GM18511 (cell line): ENCODE measurements at regions not wholly inside any gene's neighbourhood (a gene's known extent, or its start where the extent isn't known, plus 50 kb on each side); places are given as distances from the start of the nearest gene placed in this dataset.
A peak's percentile ranks its signal among the peaks of the same experiment; 100 is the strongest.
"Not testable (repeated sequence)": the region's sequence is repeated elsewhere in the genome, so short reads cannot be mapped to it uniquely, and the experiment has no call there.

Experiments used
- ATAC-seq: cut with Tn5 transposase; IDR thresholded peaks from one replicate; pipeline ENCODE4 v1.9.1; 2021; ENCODE audit warnings: mild to moderate bottlenecking, moderate library complexity; ENCODE audit not compliant: unreplicated experiment

DNA sequence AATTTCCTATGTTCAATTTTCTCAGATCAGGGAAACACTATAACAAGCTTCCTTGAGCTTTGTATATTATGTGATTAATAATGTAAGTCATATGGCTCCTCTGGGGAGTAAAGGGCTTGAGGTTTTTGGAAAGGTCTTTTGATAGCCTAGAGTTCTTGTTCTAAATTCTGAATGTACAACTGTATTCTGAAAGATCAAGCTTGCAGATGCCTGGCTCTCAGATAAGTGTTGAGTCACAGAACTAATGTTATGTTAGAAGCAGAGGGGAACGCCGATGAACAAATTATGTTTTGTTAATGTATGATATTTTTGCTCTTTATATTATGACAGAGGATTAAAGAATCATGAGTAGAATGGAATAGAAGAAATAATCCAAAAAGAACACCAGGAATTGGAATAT is 170.1 kb downstream of the RPRM start:
- ATAC-seq = no peak

DNA sequence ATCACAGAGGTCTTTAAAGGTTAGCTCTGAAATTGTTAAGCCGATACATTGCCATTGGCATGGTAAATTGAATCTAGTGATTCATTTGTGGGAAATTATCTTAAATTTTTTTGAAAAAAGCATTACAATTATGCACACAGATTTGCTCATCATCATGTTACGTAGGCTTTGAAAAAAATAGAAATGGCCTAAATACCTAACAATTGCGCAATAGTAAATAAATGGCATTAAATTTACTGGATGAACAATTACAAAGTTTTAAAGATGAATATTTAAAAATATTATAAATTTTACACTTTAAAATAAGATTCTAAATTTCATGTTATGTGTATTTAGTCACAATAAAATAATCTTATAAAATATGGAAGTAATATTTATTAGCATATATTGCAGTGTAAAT is 171.3 kb downstream of the RPRM start:
- ATAC-seq = no peak

DNA sequence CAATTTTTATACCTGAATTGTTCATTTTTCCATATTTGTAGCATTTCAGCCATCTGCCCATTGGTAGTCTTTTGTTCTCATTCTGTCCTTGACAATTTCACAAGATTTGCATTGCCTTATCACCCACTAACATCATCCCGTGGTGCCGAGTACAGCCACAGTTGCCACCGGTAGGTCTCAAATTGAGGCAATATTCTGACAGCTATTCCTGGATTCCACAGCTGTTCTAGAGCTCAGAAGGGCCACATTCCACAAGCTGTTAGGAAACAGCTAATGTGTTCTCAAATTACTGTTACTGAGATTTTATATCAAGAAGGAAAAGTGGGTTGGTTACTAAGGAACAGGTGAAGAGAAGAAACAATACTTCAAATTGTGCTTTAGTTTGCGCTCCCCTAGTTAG is 178.8 kb downstream of the RPRM start:
- no peak for ATAC-seq

DNA sequence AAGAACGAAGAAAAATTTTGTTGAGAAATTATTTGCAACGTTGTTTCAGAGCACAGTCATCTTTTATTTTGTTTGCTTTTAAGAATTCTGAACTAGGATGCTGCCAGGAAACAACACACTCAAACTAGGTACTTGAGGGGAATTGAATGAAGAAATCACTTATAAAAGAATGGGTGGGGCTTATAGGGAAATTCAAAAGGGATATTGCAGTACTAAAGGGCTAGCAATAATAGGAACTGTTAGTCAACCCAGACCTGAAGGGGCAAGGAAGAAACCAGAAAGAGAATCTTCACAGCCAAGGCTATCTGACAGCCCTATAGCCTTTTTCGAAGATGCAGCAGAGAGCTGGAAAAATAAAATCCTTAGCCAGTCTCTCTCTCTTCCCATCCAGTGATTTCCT is 179.3 kb downstream of the RPRM start:
- no peak for ATAC-seq

DNA sequence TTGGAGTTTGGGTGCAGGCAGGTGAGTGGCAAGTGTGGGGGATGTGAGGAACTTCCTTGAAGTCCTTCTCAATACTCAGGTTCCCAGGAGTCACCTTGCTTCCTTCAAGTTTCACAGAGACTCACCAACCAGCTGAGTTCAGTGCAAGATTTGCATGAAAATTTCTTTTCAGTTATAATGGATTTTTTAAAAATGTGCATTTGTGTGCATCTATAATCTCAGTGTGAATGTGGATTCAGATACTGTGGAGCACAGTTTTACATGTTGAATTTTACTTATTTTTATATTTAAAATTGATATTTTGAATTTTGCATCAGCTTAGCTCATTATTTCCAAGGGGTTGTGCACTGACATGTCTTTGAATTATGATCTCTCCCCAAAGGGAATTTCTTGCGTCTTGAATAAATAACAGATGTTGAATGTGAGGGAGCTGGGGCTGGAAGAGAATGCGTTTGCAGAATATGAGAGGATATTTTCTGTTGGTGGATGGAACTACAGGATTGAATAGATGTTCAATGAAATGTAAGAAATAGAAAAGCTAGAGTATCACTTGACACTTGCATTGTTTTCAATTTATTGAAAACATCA is 184.3 kb downstream of the RPRM start:
- ATAC-seq = no peak

DNA sequence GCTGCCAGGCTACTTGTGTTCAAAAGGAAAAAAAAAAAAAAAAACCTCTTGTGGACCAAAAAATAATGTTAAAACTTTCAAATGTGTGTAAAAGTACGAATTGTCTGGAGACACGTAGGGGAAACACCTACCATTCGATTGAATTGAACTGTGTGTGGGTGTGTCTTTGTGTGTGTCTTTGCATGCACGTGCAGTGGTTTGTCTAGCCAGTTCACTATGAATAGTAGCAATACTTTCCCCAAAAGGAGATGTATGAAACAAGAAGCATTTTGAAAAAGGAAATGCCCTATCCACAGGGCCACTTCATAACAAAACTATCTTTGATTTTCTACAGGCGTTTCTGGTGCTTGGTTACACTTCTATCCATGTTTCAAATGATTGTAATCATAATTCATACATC is 186.8 kb downstream of the RPRM start:
- no peak for ATAC-seq

DNA sequence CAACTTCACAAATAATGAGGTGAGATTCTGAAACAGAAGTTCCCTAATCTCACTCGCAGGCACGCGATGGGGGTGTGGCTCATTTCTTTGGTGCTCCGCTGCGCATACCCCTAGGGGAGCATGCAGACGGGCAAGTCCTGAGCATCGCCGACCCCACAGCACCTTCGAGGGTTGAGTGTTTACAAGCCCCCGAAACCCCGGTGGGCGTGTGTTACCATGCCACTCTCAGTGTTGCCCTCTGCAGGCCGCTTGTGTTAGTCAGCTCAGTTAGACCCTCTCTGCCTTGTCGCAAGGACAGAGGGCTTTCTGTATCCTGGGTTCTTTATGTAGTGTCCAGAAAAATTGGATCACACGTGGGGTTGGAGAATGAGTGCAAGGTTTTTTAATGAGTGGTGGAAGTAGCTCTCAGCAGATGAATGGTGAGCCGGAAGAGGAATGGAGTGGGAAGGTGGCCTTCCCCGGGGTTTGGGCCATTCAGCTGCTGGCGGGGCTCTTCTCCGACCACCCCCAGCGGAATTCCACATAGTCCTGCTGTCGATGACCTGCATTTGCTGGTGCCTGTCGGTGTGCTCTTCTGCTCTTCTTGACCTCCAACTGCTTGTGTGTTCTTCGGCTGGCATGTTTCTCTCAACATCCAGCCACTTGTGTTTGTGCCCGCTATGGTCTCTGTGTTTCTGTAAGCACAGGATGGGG is 191.3 kb downstream of the RPRM start:
- ATAC-seq = peak; percentile 64

DNA sequence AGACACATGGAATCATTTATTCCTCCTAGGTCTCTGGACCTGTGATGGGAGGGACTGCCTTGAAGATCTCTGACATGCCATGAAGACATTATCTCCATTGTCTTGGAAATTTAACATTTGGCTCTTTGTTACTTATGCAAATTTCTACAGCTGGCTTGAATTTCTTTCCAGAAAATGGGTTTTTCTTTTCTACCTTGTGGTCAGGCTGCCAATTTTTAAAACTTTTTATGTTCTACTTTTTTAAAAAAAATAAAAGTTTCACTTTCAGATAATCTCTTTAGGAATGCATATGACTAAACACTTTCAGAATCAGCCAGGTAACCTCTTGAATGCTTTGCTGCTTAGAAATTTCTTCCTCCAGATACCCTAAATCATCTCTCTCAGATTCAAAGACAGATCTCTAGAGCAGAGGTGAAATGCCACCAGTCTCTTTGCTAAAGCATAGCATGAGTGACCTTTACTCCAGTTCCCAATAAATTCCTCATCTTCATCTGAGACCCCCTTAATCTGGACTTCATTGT is 209.6 kb downstream of the RPRM start:
- peak; percentile 55 for ATAC-seq

DNA sequence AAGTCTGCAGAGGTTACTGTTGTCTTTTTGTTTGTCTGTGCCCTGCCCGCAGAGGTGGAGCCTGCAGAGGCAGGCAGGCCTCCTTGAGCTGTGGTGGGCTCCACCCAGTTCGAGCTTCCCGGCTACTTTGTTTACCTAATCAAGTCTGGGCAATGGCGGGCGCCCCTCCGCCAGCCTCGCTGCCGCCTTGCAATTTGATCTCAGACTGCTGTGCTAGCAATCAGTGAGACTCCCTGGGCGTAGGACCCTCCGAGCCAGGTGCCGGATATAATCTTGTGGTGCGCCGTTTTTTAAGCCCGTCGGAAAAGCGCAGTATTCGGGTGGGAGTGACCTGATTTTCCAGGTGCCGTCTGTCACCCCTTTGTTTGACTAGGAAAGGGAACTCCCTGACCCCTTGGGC is 221.7 kb downstream of the RPRM start:
- not testable (repeated sequence) for ATAC-seq

DNA sequence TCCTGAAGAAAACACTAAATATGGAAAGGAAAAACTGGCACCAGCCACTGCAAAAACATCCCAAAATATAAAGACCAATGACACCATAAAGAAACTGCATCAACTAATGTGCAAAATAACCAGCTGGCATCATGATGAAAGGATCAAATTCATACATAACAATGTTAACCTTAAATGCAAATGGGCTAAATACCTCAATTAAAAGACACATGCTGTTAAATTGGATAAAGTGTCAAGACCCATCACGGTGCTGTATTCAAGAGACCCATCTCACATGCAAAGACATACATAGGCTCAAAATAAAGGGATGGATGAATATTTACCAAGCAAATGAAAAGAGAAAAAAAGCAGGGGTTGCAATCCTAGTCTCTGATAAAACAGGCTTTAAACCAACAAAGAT is 231.9 kb downstream of the RPRM start:
- ATAC-seq = not testable (repeated sequence)

DNA sequence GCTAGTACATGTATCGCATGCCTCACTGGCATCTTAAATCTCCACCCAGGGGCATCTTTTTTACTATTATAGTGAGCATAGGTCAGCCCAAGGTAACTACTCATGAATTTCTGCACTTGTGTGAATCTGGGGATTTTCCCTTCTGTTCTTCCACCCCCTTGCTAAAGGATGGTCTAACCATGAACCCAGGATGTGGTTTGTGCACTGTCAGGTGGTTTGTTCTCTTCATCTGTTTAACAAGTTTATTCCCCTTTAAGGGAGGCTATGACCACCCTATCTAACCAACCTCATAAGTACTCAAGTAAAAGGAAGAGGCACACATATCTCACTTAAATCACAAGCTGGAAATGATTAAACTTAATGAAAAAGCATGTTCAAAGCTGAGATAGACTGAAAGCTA is 243.0 kb downstream of the RPRM start:
- ATAC-seq = peak; percentile 82

DNA sequence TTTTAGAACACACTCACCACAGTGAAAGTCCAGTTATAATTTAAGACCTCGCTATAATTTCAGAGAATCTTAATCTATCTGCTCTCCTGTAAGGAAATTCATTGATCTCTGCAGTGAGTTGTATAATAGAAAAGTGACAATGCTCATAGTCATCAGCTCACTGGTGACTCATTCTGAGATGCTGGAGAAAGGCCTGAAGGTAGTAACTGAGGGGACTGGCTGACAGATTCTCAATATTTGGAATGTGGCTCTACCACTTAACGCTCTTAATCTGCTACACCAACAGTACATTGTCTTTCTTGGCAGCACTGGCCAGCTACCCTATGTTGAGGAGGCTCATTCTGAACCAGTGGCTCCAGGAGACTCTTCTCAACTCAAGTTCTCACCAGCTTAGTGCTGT is 246.1 kb downstream of the RPRM start:
- ATAC-seq = no peak

DNA sequence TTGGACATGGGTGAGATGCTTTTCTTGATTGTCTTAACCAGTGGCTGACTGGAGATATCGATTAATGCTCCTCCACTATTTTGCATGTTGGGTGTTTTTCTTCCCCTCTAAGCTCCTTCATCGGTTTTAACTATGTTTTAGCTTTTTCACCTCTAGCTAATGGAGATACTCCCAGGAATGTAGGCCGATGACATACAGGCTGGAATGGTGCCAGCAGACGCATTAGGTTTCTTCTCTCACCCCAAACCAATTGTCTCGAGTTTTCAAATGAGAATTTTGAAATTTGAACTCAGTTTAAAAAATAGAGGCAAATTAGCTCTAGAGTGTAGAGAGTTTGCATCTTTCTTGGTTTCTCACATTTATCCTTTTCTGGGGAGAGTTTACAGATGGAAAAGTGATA is 247.6 kb downstream of the RPRM start:
- no peak for ATAC-seq

DNA sequence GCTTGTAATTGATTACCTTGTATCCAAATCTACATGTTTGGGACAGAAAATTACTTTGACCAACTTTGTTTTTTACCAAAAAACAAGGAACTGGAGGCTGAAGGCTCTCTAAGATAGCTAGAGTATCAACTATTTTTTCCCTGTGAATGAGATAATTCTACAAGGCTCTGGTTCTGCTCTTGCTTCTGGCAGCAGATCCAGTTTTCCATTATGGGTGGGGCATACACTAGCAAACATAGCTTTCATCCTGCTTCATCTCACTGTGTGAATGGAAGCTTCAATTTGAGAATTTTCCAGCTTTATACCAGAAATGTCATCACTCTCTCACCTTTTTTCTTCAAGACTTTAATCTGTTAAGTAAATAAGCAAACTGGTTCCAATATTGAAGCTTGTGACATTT is 249.7 kb downstream of the RPRM start:
- no peak for ATAC-seq

DNA sequence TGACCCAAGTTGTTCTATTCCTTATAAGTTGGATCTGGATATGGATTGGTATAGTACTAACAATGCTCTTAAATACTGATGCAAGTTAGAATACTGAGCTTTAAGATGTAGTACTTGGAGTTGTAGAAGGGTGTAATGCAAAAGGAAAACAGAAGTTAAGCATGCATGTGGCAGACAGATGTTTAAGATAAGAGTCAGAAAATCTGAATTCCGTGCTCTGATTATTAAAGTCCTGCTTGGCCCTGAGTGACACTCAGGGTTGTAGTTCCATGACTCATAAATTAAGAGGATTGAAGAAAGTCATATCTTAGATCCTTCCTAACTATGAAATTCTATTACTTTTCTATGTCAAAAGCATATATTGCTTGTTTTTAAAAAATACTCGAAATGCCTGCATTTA is 250.6 kb downstream of the RPRM start:
- ATAC-seq = no peak

DNA sequence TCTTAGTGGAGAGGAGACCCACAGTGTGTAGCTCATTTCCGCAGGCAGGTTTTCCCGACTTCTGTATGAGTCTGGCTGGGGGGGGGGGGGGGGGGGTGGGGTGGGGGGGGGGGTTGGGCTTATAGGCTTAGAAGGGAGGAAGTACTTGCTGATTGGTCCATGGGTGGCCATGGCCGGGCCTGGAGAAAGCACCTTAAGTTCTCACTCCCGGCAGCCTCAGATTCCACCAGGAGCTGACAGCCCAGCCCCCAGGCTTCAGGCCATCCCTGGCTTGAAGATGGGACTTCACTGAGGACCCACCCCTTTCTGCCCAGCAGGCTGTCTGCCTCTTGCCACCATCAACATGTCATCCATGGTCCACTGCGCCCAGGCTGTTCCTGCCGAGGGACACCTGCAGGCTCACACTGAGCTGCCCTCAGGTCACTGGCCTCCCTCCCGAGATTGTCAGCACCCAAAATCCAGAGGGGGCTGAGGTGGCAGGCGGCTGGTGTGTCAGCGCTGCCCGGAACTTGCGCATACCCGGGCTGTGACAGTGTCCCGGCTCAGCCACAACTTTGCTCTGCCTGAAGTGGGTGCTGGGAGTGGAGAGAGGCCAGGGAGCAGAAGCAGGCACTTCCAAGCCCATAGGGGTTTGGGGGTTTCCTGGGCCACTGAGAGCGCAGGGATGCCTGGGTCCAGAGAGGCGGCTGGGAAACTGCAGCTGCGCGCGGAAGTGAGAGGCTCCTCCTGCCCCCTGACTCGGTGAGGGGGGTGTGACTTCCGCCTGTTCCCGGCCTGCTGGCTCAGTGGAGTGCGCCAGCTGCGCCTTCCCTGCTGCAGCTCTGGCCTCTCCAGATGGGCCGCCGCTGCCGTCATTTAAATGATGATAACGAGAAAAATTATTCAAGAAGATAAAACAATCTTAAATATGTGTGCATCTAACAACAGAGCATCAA is 256.1 kb downstream of the RPRM start:
- ATAC-seq = no peak

DNA sequence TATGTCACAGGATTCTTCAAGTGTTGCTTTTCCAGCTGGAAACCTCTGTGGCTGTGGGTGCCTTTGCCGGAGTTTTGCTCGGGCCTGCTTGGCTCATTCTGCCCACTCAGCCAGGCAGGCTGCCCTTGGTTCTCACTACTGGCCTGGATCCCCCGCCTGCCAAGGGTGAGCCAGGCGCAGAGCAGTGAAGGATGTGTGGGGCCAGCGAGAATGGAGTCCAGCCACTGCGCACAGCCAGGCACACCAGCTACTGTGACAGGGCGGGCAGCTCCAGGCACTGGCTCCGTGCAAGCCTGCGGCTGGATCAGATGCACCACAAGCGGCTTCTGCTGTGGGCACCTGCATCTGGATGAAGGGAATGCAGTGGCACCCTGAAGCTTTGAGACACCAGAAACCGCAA is 257.1 kb downstream of the RPRM start:
- no peak for ATAC-seq

DNA sequence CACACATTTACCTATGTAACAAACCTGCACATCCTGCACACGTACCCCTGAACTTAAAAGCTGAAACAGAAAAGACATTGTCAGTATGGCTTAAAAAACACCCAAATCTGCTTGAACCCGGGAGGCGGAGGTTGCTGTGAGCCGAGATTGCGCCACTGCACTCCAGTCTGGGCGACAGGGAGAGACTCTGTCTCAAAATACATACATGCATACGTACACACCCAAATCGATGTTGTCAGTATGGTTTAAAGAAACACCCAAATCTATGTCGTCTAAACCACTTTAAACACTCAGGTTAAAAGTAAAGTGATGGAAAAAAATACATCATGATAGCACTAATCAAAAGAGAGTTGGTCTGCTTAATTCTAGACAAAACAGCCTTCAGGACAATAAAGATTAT is 257.5 kb downstream of the RPRM start:
- no peak for ATAC-seq

DNA sequence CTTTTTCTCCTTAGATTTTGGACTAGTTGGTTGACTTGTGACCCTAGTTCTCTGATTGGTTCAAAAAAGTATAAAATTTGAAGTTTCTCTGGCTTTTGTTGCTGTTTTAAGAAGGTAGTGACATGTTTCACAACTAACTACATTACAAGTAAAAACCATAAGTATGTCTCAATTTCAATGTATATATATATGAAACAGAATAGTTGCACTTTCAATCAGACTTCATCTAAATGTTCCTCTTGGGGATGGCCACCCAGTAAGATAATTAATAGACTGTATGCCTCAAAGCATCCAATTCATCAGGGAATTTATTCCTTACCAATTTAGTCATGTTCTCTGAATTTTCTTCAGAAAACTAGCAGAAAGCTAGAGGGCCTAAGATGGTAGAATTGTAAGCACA is 259.7 kb downstream of the RPRM start:
- ATAC-seq = no peak

DNA sequence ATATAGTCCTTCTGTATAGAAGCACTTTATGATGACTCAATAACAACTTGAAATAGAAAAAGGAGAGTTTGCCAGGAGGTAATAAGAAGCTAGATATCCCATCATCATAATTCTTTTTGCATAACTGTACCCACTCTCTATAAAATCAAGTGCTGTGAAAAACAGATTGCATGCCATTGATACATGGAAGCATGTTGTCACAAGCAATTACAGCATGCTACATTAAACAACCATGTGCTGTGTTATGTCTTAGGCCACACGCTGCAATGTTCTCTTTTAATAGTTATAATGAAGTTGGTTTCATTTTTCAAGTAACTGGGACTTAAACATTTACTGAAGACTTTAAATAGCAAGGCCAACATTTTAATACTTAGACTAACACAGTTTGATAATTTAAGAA is 264.2 kb downstream of the RPRM start:
- no peak for ATAC-seq

DNA sequence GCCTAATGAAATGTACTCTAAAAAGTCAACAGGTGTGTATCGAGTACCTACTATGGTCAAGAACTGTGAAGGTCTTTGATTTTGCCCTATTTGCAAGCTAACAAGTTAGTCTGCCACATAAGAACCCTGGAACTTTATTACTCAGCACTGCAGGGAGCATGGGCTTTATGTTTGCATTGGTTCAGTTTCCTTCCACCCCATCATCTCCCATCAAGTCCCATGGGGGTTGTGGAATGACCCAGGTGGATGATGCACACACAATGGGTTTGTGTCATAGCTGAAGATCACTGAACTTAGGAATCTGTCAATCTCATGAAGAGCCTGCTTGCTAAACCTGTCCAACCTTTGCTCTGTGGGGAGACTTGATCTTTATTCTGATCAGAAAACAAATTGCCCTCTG is 265.5 kb downstream of the RPRM start:
- ATAC-seq = no peak
